BJ (cell line): ENCODE measurements at regions not wholly inside any gene's neighbourhood (a gene's known extent, or its start where the extent isn't known, plus 50 kb on each side); places are given as distances from the start of the nearest gene placed in this dataset.

ENCODE experiments used
- CTCF ChIA-PET: fragments of 350-600 bp; formaldehyde crosslinking; extraction: SDS; loops from one replicate; lab custom pipeline; 2021; ENCODE audit warnings: antibody characterized with exemption, inconsistent platforms; lab: Yijun Ruan, JAX
- POLR2A ChIA-PET: fragments of 300-600 bp; sonication (Branson Sonifier 250); formaldehyde crosslinking; extraction: SDS; loops from one replicate; lab custom pipeline; 2021; ENCODE audit warnings: antibody characterized with exemption; lab: Charles Lee
- DNase-seq: peaks from one replicate; pipeline ENCODE4 v3.0.0-alpha.2; 2011; ENCODE audit warnings: low read depth
- H3K27me3 ChIP-seq: 2 replicates; pipeline ENCODE4 v1.6.0; 2011; ENCODE audit warnings: low read length; ENCODE audit not compliant: control insufficient read depth, insufficient read depth
- H3K36me3 ChIP-seq: 2 replicates; pipeline ENCODE4 v1.5.1; 2011; ENCODE audit warnings: low read length; ENCODE audit not compliant: control insufficient read depth, insufficient read depth
- H3K4me3 ChIP-seq: 2 replicates; pipeline ENCODE4 v1.5.1; 2011; ENCODE audit warnings: low read depth, mild to moderate bottlenecking, control low read depth, low read length
- TF ChIP-seq, protein P1 (sequence below): IDR thresholded peaks from 2 replicates; pipeline ENCODE4 v1.5.1; 2011; ENCODE audit warnings: low read depth, mild to moderate bottlenecking, control low read depth, inconsistent platforms, low read length, moderate library complexity; ENCODE audit not compliant: insufficient read depth

DNA sequence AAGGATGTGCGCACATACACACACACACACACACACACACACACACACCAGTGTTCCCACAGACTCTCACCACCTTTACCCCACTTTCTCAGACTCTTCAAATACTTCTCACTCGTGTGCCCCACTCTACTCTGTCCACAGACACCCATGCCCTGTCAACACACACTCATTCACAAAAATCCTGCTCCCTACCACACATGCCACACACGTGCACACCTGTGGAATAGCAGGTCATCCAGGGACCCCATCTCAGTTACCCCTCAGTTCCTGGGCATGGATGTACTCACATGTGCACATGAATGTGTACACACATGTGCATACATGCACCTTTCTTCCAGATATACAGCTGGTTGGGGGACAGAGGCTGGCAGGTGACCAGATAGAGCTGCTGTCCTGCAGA, 142.9 kb downstream of the EMX2 start:
- ChIA-PET CTCF (interaction anchor here (0.6 kb wide), 1 partner anchor 1513 kb away, joined by 3 read pairs; no protein-coding TSS in a partner anchor), POLR2A (no interaction called here)
- TF ChIP-seq, protein P1, sequence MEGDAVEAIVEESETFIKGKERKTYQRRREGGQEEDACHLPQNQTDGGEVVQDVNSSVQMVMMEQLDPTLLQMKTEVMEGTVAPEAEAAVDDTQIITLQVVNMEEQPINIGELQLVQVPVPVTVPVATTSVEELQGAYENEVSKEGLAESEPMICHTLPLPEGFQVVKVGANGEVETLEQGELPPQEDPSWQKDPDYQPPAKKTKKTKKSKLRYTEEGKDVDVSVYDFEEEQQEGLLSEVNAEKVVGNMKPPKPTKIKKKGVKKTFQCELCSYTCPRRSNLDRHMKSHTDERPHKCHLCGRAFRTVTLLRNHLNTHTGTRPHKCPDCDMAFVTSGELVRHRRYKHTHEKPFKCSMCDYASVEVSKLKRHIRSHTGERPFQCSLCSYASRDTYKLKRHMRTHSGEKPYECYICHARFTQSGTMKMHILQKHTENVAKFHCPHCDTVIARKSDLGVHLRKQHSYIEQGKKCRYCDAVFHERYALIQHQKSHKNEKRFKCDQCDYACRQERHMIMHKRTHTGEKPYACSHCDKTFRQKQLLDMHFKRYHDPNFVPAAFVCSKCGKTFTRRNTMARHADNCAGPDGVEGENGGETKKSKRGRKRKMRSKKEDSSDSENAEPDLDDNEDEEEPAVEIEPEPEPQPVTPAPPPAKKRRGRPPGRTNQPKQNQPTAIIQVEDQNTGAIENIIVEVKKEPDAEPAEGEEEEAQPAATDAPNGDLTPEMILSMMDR, result no peak
- H3K4me3 ChIP-seq, result no peak overlapping the region
- no peak for DNase-seq
- no peaks in the 10 kb centered on the region for H3K36me3 ChIP-seq
- no peaks in the 10 kb centered on the region for H3K27me3 ChIP-seq

DNA sequence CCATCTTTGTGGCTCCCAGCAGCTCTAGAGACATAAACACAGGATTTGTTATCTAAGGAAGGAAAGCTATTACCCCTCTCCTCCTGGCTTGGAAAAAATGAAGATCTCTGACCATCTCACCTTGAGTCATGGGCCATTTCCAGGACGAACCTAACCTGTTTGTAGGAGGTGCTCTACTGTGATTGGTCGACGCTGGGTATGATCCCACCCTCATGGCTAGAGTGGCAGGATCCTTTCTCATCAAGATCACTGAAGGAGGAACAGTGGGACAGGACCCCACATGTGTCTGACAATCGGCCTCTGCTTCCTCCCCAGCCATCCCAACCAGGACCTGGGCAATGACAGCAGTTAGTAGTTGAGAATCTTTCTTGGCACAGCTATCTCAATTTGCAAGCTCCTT, 144.1 kb downstream of the EMX2 start:
- H3K36me3 ChIP-seq, result no peaks in the 10 kb centered on the region
- no peaks in the 10 kb centered on the region for H3K27me3 ChIP-seq
- no peak overlapping the region for H3K4me3 ChIP-seq
- DNase-seq, result no peak
- TF ChIP-seq, protein P1, result no peak
- ChIA-PET POLR2A (no interaction called here), CTCF (interaction anchor here (0.6 kb wide), 1 partner anchor 9 kb away, joined by 4 read pairs; no protein-coding TSS in a partner anchor)

DNA sequence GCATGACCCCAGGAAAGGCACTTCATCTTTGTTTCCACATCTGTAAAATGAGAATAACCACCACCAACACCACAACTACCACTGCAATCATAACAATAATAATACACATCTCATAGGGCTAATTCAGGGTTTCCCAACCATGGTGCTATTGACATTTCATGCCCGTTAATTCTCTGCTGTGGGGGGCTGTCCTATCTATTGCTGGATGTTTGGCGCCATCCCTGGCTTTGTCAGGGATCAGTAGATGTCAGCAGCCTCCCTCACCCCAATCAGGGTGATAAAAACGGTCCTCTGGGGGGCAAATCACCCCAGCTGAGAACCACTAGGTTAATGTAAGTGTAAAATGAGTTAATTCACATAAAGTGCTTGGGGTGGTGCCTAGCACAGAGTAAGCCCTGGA, 145.8 kb downstream of the EMX2 start:
- H3K36me3 ChIP-seq, result no peaks in the 10 kb centered on the region
- no peak for DNase-seq
- H3K27me3 ChIP-seq, result no peaks in the 10 kb centered on the region
- ChIA-PET CTCF (interaction anchor here (1.0 to 1.2 kb wide), 2 partner anchors 15 to 348 kb away, joined by 3 to 4 read pairs; no protein-coding TSS in a partner anchor), POLR2A (no interaction called here)
- TF ChIP-seq, protein P1, result no peak
- no peak overlapping the region for H3K4me3 ChIP-seq

DNA sequence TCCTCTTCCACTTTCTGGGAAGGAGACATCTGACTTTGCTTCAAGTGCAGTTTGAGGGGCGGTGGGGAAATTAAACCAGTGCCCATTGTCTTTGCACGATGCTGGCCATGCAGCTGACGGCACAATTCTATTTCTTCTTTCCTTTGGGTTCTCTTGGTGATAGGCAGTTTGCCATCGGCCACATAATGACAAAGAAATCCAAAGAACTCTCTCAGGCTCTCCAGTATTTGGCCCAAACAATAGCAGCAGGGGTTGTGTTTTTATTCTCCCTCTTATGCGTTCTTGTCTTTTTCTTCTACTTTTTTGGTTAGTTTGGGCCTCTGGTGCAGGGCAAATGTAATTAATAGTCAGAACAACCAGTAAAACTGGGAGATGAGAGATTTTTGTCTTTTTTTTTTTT, 147.0 kb downstream of the EMX2 start:
- Histone ChIP-seq H3K27me3 (no peaks in the 10 kb centered on the region), H3K36me3 (no peaks in the 10 kb centered on the region), H3K4me3 (no peak overlapping the region)
- ChIA-PET CTCF (interaction anchor here (1.0 kb wide), 1 partner anchor 347 kb away, joined by 4 read pairs; no protein-coding TSS in a partner anchor), POLR2A (no interaction called here)
- TF ChIP-seq, protein P1, result no peak
- no peak for DNase-seq

DNA sequence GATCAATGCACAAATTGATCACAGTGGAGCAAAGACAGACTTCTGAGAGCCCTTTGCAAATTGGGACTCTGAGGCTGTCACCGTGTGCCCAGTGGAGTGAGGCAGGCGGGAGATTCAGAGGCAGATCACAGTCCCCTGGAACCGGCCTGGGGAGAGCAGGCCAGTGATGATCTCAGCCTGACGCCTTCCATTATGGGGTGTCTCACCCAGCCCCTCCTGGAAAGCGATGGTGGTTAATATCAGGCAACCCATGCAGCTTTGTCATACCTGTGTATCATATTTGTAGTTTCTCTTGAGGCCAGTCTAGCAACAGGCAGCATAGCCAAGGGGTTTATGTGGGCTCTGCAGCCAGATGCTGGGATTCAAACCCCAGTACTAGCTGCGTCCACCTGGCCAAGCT, 147.8 kb downstream of the EMX2 start:
- DNase-seq, result no peak
- Histone ChIP-seq H3K27me3 (no peaks in the 10 kb centered on the region), H3K36me3 (no peaks in the 10 kb centered on the region), H3K4me3 (no peak overlapping the region)
- ChIA-PET CTCF (interaction anchor here (0.9 kb wide), 1 partner anchor 740 kb away, joined by 3 read pairs; no protein-coding TSS in a partner anchor), POLR2A (no interaction called here)
- TF ChIP-seq, protein P1, result no peak
